Hematopoietic multipotent progenitor cell treated with erythropoietin and hydrocortisone succinate and interleukin-3 and kit ligand, for 6 days (in vitro differentiated cells): ENCODE measurements at regions not wholly inside any gene's neighbourhood (a gene's known extent, or its start where the extent isn't known, plus 50 kb on each side); places are given as distances from the start of the nearest gene placed in this dataset.

Experiments used
- DNase-seq: peaks from one replicate; pipeline ENCODE4 v3.0.0-alpha.2; 2015

GRCh38 chr10:121404611-121405010 lies 193.6 kb downstream of the FGFR2 start:
- no peak for DNase-seq

- DNase-seq = no peak
These were observed 193.1 kb downstream of the FGFR2 start for GRCh38 chr10:121405096-121405495.

GRCh38 chr10:121405549-121405948 lies 192.7 kb downstream of the FGFR2 start:
- DNase-seq = no peak

GRCh38 chr10:121405953-121406352 lies 192.3 kb downstream of the FGFR2 start:
- no peak for DNase-seq

GRCh38 chr10:121406823-121407545 lies 191.3 kb downstream of the FGFR2 start:
- DNase-seq = no peak

GRCh38 chr10:121409466-121410104 lies 188.7 kb downstream of the FGFR2 start:
- DNase-seq = no peak

GRCh38 chr10:121411004-121411403 lies 187.2 kb downstream of the FGFR2 start:
- no peak for DNase-seq

- no peak for DNase-seq
These were observed 184.3 kb downstream of the FGFR2 start for GRCh38 chr10:121413951-121414350.

GRCh38 chr10:121414366-121415062 lies 183.7 kb downstream of the FGFR2 start:
- no peak for DNase-seq

- no peak for DNase-seq
These were observed 183.2 kb downstream of the FGFR2 start for GRCh38 chr10:121415063-121415399.

GRCh38 chr10:121416071-121416470 lies 182.2 kb downstream of the FGFR2 start:
- DNase-seq = no peak

GRCh38 chr10:121417298-121417697 lies 180.9 kb downstream of the FGFR2 start:
- DNase-seq = no peak

- DNase-seq = no peak
These were observed 180.0 kb downstream of the FGFR2 start for GRCh38 chr10:121418126-121418777.

- no peak for DNase-seq
These were observed 178.2 kb downstream of the FGFR2 start for GRCh38 chr10:121420006-121420405.

- DNase-seq = no peak
These were observed 176.1 kb downstream of the FGFR2 start for GRCh38 chr10:121422096-121422495.

- DNase-seq = no peak
These were observed 172.6 kb downstream of the FGFR2 start for GRCh38 chr10:121425623-121426022.

GRCh38 chr10:121426307-121426706 lies 171.9 kb downstream of the FGFR2 start:
- peak; percentile 4 for DNase-seq
